ENCODE measurements at regions not wholly inside any gene's neighbourhood (a gene's known extent, or its start where the extent isn't known, plus 50 kb on each side); places are given as distances from the start of the nearest gene placed in this dataset.

GRCh38 chr5:103674739-103675138 lies 112.2 kb upstream of the NUDT12 start:
- no peak for DNase-seq (ENCODE audit: low spot score)

GRCh38 chr5:103674251-103674650 lies 111.7 kb upstream of the NUDT12 start:
- no peak for DNase-seq (ENCODE audit: low spot score)

More at GRCh38 chr5:103674739-103675138, 112.2 kb upstream of the NUDT12 start:
- Histone ChIP-seq H3K27ac (no peak overlapping the region), H3K4me3 (no peak overlapping the region)
- TF ChIP-seq CTCF (IDR thresholded peaks at IDR 0.05) = no peak

GRCh38 chr5:103669615-103670014 lies 107.0 kb upstream of the NUDT12 start:
- no peak for TF ChIP-seq CTCF (IDR thresholded peaks at IDR 0.05)
- DNase-seq (ENCODE audit: low spot score) = no peak
- H3K4me3 ChIP-seq = no peak overlapping the region
- H3K27ac ChIP-seq = no peak overlapping the region

More at GRCh38 chr5:103674251-103674650, 111.7 kb upstream of the NUDT12 start:
- H3K4me3 ChIP-seq = no peak overlapping the region
- H3K27ac ChIP-seq = no peak overlapping the region
- no peak for TF ChIP-seq CTCF (IDR thresholded peaks at IDR 0.05)

GRCh38 chr5:103668281-103668680 lies 105.7 kb upstream of the NUDT12 start:
- DNase-seq (ENCODE audit: low spot score) = no peak
- Histone ChIP-seq H3K4me3 (no peak overlapping the region), H3K27ac (no peak overlapping the region)
- no peak for TF ChIP-seq CTCF (IDR thresholded peaks at IDR 0.05)

GRCh38 chr5:103667068-103667467 lies 104.5 kb upstream of the NUDT12 start:
- H3K27ac ChIP-seq = no peak overlapping the region
- DNase-seq (ENCODE audit: low spot score) = no peak
- TF ChIP-seq CTCF (IDR thresholded peaks at IDR 0.05) = no peak
- H3K4me3 ChIP-seq = no peak overlapping the region

GRCh38 chr5:103657301-103657700 lies 94.7 kb upstream of the NUDT12 start:
- H3K27ac ChIP-seq = no peak overlapping the region
- no peak overlapping the region for H3K4me3 ChIP-seq
- DNase-seq (ENCODE audit: low spot score) = no peak
- TF ChIP-seq CTCF (IDR thresholded peaks at IDR 0.05) = no peak

GRCh38 chr5:103648086-103648485 lies 85.5 kb upstream of the NUDT12 start:
- H3K4me3 ChIP-seq = no peak overlapping the region
- no peak for DNase-seq (ENCODE audit: low spot score)
- no peak for TF ChIP-seq CTCF (IDR thresholded peaks at IDR 0.05)

More at GRCh38 chr5:103648086-103648485, 85.5 kb upstream of the NUDT12 start:
- H3K27ac ChIP-seq = no peak overlapping the region
